ENCODE measurements at regions not wholly inside any gene's neighbourhood (a gene's known extent, or its start where the extent isn't known, plus 50 kb on each side); places are given as distances from the start of the nearest gene placed in this dataset.

DNA sequence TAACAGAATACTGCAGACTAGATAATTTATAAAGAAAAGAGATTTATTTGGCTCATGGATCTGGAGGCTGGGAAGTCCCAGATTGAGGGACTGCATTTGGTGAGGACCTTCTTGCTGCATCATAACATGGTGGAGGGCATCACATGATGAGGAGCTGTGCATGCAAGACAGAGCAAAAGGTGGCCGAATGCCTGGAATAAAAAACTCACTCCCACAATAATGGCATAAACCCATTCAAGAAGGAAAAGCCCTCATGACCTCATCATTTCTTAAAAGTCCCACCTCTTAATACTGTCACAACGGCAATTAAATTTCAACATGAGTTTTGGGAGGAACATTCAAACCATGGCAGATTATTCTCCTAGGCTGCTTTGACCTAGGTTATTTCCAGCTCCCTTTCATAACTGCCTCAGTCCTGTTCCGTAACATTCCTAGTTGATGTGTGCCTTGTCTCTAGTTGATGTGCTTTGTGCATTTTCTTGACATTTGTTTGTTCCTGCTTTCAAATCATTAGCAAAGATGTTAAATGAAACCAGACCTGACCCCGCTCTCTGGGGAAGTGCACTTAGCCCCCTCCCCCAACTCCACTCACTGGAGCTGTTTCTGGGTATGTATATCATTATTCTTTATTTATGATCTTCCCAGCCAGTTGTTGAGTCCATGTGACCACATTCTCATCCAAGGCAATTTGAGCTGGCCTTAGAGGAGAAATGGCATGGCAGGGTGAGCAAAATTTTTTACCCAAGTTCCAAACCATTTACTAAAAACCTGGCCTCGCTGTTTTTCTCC is 148.5 kb downstream of the GDAP2 start:
- Mint-ChIP-seq H3K9me3 (no peaks in the 10 kb centered on the region), H3K27me3 (ENCODE audit: low read depth in 2 of 2) (peaks cover 11 to 44% of the 10 kb centered on the region in 2 donors)

DNA sequence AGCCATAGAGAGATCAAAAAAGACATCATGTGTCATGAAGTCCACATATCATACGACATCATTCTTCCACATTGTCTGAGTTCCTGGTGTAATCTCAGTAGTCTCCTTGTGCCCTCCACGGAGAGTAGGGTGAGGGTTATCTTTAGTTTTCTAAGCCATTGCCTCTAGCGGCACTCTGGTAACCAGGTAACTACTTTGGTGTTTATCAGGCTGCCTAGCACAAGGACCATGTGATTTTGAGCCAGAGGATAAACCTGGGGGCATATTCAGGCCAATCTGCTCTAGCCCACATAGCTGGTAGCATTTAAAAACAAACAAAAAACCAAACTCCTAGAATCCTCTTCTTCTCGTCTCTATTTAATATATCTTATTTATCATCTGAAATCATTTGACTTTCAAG is 147.4 kb downstream of the GDAP2 start:
- Mint-ChIP-seq H3K4me1 (peaks cover 5 to 6% of the 10 kb centered on the region in 2 donors), H3K4me3 (no peak overlapping the region), H3K9me3 (no peaks in the 10 kb centered on the region), H3K27ac (no peak overlapping the region), H3K27me3 (ENCODE audit: low read depth in 2 of 2) (peaks cover 13 to 53% of the 10 kb centered on the region in 2 donors), H3K36me3 (no peaks in the 10 kb centered on the region)
- no peak for ATAC-seq
- Histone ChIP-seq H3K27me3 (ENCODE audit: control insufficient read depth, insufficient read depth, low read length) (no peaks in the 10 kb centered on the region), H3K27ac (ENCODE audit: low read length) (no peak overlapping the region), H3K4me1 (ENCODE audit: control insufficient read depth, insufficient read depth, low read length) (no peaks in the 10 kb centered on the region), H3K4me3 (ENCODE audit: low read length) (no peak overlapping the region), H3K36me3 (ENCODE audit: control insufficient read depth, insufficient read depth, low read length) (no peaks in the 10 kb centered on the region), H3K9me3 (ENCODE audit: control insufficient read depth, insufficient read depth, low read length) (no peaks in the 10 kb centered on the region)
- intact Hi-C loops (cut with micrococcal nuclease) = no loop called here
- no peak for DNase-seq
- WGBS (ENCODE audit: insufficient coverage) = 87% methylated on average over 2 of the region's 4 CpGs
- TF ChIP-seq, protein P1, sequence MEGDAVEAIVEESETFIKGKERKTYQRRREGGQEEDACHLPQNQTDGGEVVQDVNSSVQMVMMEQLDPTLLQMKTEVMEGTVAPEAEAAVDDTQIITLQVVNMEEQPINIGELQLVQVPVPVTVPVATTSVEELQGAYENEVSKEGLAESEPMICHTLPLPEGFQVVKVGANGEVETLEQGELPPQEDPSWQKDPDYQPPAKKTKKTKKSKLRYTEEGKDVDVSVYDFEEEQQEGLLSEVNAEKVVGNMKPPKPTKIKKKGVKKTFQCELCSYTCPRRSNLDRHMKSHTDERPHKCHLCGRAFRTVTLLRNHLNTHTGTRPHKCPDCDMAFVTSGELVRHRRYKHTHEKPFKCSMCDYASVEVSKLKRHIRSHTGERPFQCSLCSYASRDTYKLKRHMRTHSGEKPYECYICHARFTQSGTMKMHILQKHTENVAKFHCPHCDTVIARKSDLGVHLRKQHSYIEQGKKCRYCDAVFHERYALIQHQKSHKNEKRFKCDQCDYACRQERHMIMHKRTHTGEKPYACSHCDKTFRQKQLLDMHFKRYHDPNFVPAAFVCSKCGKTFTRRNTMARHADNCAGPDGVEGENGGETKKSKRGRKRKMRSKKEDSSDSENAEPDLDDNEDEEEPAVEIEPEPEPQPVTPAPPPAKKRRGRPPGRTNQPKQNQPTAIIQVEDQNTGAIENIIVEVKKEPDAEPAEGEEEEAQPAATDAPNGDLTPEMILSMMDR (IDR thresholded peaks at IDR 0.05) = no peak

More for the DNA sequence above, 148.5 kb downstream of the GDAP2 start:
- Histone ChIP-seq H3K9me3 (ENCODE audit: control insufficient read depth, insufficient read depth, low read length) (no peaks in the 10 kb centered on the region), H3K36me3 (ENCODE audit: control insufficient read depth, insufficient read depth, low read length) (no peaks in the 10 kb centered on the region), H3K4me3 (ENCODE audit: low read length) (no peak overlapping the region), H3K27me3 (ENCODE audit: control insufficient read depth, insufficient read depth, low read length) (no peaks in the 10 kb centered on the region), H3K27ac (ENCODE audit: low read length) (no peak overlapping the region), H3K4me1 (ENCODE audit: control insufficient read depth, insufficient read depth, low read length) (no peaks in the 10 kb centered on the region)
- DNase-seq (no peak), ATAC-seq (no peak)
- H3K36me3 Mint-ChIP-seq = no peaks in the 10 kb centered on the region
- 88% methylated on average over 5 of the region's 5 CpGs for whole genome bisulfite sequencing (ENCODE audit: insufficient coverage)
- no peak overlapping the region for H3K4me3 Mint-ChIP-seq
- no peak overlapping the region for H3K27ac Mint-ChIP-seq
- H3K4me1 Mint-ChIP-seq = peaks cover 5 to 6% of the 10 kb centered on the region in 2 donors
- TF ChIP-seq, protein P1 (IDR thresholded peaks at IDR 0.05) = no peak
- intact Hi-C loops (cut with micrococcal nuclease) = no loop called here

DNA sequence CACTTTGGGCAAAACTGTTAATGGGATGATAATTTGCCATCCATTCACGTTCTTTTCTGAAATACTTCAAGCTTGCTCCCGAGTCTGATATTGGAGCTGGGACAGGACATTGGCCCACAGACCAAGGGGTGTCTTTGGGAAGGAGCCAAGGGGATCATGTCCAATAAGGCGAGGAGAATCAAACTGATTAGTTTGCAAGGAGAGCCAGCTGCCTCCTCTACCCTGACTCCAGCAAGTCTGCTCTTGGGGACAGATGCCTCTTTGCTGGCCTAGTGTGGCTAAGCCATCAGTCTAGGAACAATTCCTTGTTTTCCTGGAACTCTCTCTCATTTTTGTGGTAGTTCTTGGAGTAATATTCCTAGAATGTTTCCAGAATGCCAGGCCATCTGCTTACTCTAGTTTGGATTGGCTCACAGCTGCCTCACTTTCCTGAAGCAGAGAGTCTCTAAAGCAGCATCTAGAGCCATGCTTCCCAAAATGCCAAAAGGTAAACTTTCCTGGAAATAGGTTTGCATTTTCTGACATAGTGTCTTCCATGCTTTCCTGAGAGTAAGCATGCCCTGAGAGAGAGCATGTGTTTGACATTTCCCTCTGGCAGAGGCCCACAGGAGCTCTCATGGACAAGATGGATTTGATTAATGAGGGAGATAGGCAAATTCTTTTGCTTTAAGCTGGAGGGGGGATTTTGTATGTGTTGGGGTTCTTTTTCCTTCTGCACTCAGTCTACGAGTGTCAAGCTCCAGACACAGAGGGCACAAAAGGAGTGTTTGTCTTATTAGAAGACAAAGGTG is 145.6 kb downstream of the GDAP2 start:
- ATAC-seq = no peak
- peaks cover 5 to 6% of the 10 kb centered on the region in 2 donors for H3K4me1 Mint-ChIP-seq
- Histone ChIP-seq H3K27me3 (ENCODE audit: control insufficient read depth, insufficient read depth, low read length) (no peaks in the 10 kb centered on the region), H3K9me3 (ENCODE audit: control insufficient read depth, insufficient read depth, low read length) (no peaks in the 10 kb centered on the region), H3K4me3 (ENCODE audit: low read length) (no peak overlapping the region), H3K36me3 (ENCODE audit: control insufficient read depth, insufficient read depth, low read length) (no peaks in the 10 kb centered on the region), H3K4me1 (ENCODE audit: control insufficient read depth, insufficient read depth, low read length) (no peaks in the 10 kb centered on the region), H3K27ac (ENCODE audit: low read length) (no peak overlapping the region)
- DNase-seq = no peak
- peaks cover 9 to 45% of the 10 kb centered on the region in 2 donors for H3K27me3 Mint-ChIP-seq (ENCODE audit: low read depth in 2 of 2)
- intact Hi-C loops (cut with micrococcal nuclease) = no loop called here
- H3K27ac Mint-ChIP-seq = no peak overlapping the region
- no peaks in the 10 kb centered on the region for H3K9me3 Mint-ChIP-seq
- 91% methylated on average over 3 of the region's 4 CpGs for WGBS (ENCODE audit: insufficient coverage)
- no peak overlapping the region for H3K4me3 Mint-ChIP-seq
- TF ChIP-seq, protein P1 (IDR thresholded peaks at IDR 0.05) = no peak
- H3K36me3 Mint-ChIP-seq = no peaks in the 10 kb centered on the region
